ENCODE measurements at regions not wholly inside any gene's neighbourhood (a gene's known extent, or its start where the extent isn't known, plus 50 kb on each side); places are given as distances from the start of the nearest gene placed in this dataset.

- TF ChIP-seq CTCF (IDR thresholded peaks at IDR 0.05) (no peak), EP300 (IDR thresholded peaks at IDR 0.05) (no peak)
These were observed 1109.0 kb upstream of the CHAC2 start for GRCh38 chr2:52658598-52658997.
